Astrocyte (in vitro differentiated cells and primary cell): ENCODE measurements at regions not wholly inside any gene's neighbourhood (a gene's known extent, or its start where the extent isn't known, plus 50 kb on each side); places are given as distances from the start of the nearest gene placed in this dataset.

Experiments used
- DNase-seq: peaks from one replicate; pipeline ENCODE4 v3.0.0-alpha.2; 2010; ENCODE audit warnings: low read depth
- FAIRE-seq: peaks from 2 replicates; lab custom pipeline; 2011; peaks lifted over from hg19 to GRCh38; lab: Jason Lieb, UNC
- H2AFZ ChIP-seq: 2 replicates; pipeline ENCODE4 v1.6.0; 2012; ENCODE audit warnings: low read depth, low read length, inconsistent platforms
- H3K27ac ChIP-seq: 2 replicates; pipeline ENCODE4 v1.5.1; 2011; ENCODE audit warnings: low read depth, low read length, inconsistent platforms
- H3K27me3 ChIP-seq: 2 replicates; pipeline ENCODE4 v1.6.0; 2011; ENCODE audit warnings: low read length, inconsistent platforms; ENCODE audit not compliant: insufficient read depth
- H3K36me3 ChIP-seq: 2 replicates; pipeline ENCODE4 v1.5.1; 2011; ENCODE audit warnings: low read length, inconsistent platforms; ENCODE audit not compliant: insufficient read depth
- H3K4me1 ChIP-seq: 2 replicates; pipeline ENCODE4 v1.5.1; 2011; ENCODE audit warnings: low read length, inconsistent platforms; ENCODE audit not compliant: insufficient read depth
- H3K4me2 ChIP-seq: 2 replicates; pipeline ENCODE4 v1.6.0; 2012; ENCODE audit warnings: low read length, inconsistent platforms
- H3K4me3 ChIP-seq: 2 replicates; pipeline ENCODE4 v1.5.1; 2011; ENCODE audit warnings: low read depth, mild to moderate bottlenecking, low read length, inconsistent platforms; ENCODE audit not compliant: insufficient read depth
- H3K79me2 ChIP-seq: 2 replicates; pipeline ENCODE4 v1.6.0; 2012; ENCODE audit warnings: mild to moderate bottlenecking, low read length, inconsistent platforms; ENCODE audit not compliant: insufficient read depth
- H3K9ac ChIP-seq: 2 replicates; pipeline ENCODE4 v1.6.0; 2012; ENCODE audit warnings: mild to moderate bottlenecking, low read length, inconsistent platforms
- H3K9me3 ChIP-seq: 2 replicates; pipeline ENCODE4 v1.5.1; 2012; ENCODE audit warnings: low read depth, mild to moderate bottlenecking, low read length, inconsistent platforms; ENCODE audit not compliant: insufficient read depth
- H4K20me1 ChIP-seq: 2 replicates; pipeline ENCODE4 v1.6.0; 2012; ENCODE audit warnings: low read length, inconsistent platforms; ENCODE audit not compliant: insufficient read depth
- H3K27ac Mint-ChIP-seq: one replicate; pipeline ENCODE4 v1.8.0; 2021; ENCODE audit warnings: mild to moderate bottlenecking, mixed read lengths; ENCODE audit not compliant: unreplicated experiment
- H3K27me3 Mint-ChIP-seq: one replicate; pipeline ENCODE4 v1.8.0; 2021; ENCODE audit warnings: low read depth, mixed read lengths; ENCODE audit not compliant: unreplicated experiment
- H3K36me3 Mint-ChIP-seq: one replicate; pipeline ENCODE4 v1.8.0; 2021; ENCODE audit warnings: low read depth, mixed read lengths; ENCODE audit not compliant: unreplicated experiment
- H3K4me1 Mint-ChIP-seq: one replicate; pipeline ENCODE4 v1.8.0; 2021; ENCODE audit warnings: low read depth, mixed read lengths; ENCODE audit not compliant: unreplicated experiment
- H3K4me3 Mint-ChIP-seq: one replicate; pipeline ENCODE4 v1.8.0; 2021; ENCODE audit warnings: mild to moderate bottlenecking, moderate library complexity, mixed read lengths; ENCODE audit not compliant: unreplicated experiment
- H3K9me3 Mint-ChIP-seq: one replicate; pipeline ENCODE4 v1.8.0; 2021; ENCODE audit warnings: mild to moderate bottlenecking, mixed read lengths; ENCODE audit not compliant: unreplicated experiment
- EZH2 ChIP-seq: IDR thresholded peaks from 2 replicates; pipeline ENCODE4 v1.6.1; 2012; ENCODE audit warnings: mild to moderate bottlenecking, low read length, inconsistent platforms; ENCODE audit not compliant: insufficient read depth
- TF ChIP-seq, protein P1 (sequence below): IDR thresholded peaks from 2 replicates; pipeline ENCODE4 v1.5.1; 2011; ENCODE audit warnings: low read depth, mild to moderate bottlenecking, inconsistent platforms, low read length, moderate library complexity; ENCODE audit not compliant: insufficient read depth

DNA sequence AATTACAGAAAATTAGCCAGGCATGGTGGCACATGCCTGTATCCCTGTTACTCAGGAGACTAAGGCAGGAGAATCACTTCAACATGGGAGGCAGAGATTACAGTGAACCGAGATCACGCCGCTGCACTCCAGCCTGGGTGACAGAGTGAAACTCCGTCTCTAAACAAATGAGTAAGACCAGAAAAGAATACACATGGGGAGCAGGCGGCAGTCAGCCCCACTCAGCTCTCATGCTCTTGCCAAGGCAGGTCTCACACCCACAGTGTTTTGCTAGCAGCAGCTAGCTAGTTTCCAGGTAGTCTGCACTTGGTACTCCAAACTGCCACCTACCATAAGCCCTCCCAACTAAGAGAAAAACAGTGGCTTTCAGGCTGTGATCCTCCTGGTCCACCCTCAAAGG lies 722.3 kb upstream of the CTNND2 start:
- FAIRE-seq (no peak), DNase-seq (no peak)
- Histone ChIP-seq H3K4me3 (no peak overlapping the region), H3K9me3 (peaks cover 2% of the 10 kb centered on the region), H3K4me2 (no peak overlapping the region), H3K79me2 (no peaks in the 10 kb centered on the region), H3K27me3 (no peaks in the 10 kb centered on the region), H3K36me3 (no peaks in the 10 kb centered on the region), H4K20me1 (no peaks in the 10 kb centered on the region), H3K9ac (no peak overlapping the region), H3K27ac (no peak overlapping the region), H2AFZ (no peak overlapping the region), H3K4me1 (no peaks in the 10 kb centered on the region)
- TF ChIP-seq, protein P1, sequence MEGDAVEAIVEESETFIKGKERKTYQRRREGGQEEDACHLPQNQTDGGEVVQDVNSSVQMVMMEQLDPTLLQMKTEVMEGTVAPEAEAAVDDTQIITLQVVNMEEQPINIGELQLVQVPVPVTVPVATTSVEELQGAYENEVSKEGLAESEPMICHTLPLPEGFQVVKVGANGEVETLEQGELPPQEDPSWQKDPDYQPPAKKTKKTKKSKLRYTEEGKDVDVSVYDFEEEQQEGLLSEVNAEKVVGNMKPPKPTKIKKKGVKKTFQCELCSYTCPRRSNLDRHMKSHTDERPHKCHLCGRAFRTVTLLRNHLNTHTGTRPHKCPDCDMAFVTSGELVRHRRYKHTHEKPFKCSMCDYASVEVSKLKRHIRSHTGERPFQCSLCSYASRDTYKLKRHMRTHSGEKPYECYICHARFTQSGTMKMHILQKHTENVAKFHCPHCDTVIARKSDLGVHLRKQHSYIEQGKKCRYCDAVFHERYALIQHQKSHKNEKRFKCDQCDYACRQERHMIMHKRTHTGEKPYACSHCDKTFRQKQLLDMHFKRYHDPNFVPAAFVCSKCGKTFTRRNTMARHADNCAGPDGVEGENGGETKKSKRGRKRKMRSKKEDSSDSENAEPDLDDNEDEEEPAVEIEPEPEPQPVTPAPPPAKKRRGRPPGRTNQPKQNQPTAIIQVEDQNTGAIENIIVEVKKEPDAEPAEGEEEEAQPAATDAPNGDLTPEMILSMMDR = no peak
- no peak for TF ChIP-seq EZH2
- Mint-ChIP-seq H3K9me3 (peaks cover 2% of the 10 kb centered on the region), H3K27me3 (no peaks in the 10 kb centered on the region), H3K36me3 (no peaks in the 10 kb centered on the region), H3K27ac (no peak overlapping the region), H3K4me3 (no peak overlapping the region), H3K4me1 (no peaks in the 10 kb centered on the region)

DNA sequence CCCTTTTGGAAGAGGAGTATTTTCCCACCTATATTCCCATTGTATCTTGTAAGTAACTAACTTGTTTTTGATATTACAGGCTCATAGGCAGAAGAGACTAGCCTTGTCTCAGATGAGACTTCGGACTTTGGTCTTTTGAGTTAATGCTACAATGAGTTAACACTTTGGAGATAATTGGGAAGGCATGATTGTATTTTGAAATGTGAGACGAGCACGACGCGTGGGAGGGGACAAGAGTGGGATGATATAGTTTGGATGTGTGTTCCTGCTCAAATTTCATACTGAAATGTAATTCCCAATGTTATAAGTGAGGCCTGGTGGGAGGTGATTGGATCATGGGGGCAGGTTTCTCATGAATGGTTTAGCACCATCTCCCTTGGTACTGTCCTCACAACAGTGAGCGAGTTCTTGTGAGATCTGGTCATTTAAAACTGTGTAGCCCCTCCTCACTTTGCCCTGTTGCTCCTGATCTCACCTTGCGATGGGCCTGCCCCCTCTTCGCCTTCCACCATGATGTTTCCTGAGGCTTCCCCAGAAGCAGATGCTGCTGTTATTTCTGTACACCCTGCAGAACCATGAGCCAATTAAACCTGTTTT lies 721.5 kb upstream of the CTNND2 start:
- no peaks in the 10 kb centered on the region for H3K79me2 ChIP-seq
- no peak overlapping the region for H3K4me3 ChIP-seq
- no peaks in the 10 kb centered on the region for H3K4me1 ChIP-seq
- Mint-ChIP-seq H3K4me3 (no peak overlapping the region), H3K27ac (no peak overlapping the region), H3K27me3 (no peaks in the 10 kb centered on the region), H3K36me3 (no peaks in the 10 kb centered on the region), H3K9me3 (peaks cover 2% of the 10 kb centered on the region), H3K4me1 (no peaks in the 10 kb centered on the region)
- DNase-seq (no peak), FAIRE-seq (no peak)
- H3K27ac ChIP-seq = no peak overlapping the region
- no peak overlapping the region for H3K9ac ChIP-seq
- peaks cover 2% of the 10 kb centered on the region for H3K9me3 ChIP-seq
- no peaks in the 10 kb centered on the region for H4K20me1 ChIP-seq
- H3K27me3 ChIP-seq = no peaks in the 10 kb centered on the region
- TF ChIP-seq, protein P1 = no peak
- TF ChIP-seq EZH2 = no peak
- H2AFZ ChIP-seq = no peak overlapping the region
- H3K36me3 ChIP-seq = no peaks in the 10 kb centered on the region
- no peak overlapping the region for H3K4me2 ChIP-seq

DNA sequence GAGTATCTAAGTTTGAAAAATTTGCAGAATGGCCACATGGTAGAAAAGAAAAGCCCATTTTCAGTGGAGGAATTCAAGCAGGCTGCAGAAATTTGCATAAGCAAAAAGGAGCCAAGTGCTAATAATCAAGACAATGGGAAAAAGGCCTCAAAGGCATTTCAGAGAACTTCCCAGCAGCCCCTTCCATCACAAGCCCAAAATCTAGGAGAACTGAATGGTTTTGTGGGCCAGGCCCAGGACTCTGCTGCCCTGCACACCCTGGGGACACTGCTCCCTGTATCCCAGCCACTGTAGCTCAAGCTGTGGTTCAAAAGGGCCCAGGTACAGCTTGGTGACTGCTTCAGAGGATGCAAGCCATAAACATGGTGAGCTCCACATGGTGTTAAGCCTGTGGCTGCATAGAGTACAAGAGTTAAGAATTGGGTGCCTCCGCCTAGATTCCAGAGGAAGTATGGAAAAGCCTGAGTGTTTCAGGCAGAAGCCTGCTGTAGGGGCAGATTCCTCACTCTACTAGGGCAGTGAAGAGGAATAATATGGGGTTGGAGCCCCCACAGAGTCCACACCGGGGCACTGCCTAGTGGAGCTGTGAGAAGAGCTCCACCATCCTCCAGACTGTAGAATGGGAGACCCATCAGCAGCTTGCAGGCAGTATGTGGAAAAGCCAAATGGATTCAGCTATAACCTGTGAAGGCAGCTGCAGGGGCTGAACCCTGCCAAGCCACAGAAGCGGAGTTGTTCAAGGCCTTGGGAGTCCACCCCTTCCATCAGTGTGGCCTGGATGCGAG lies 720.7 kb upstream of the CTNND2 start:
- TF ChIP-seq, protein P1 = no peak
- no peak for TF ChIP-seq EZH2
- Histone ChIP-seq H2AFZ (no peak overlapping the region), H3K4me3 (no peak overlapping the region), H3K36me3 (no peaks in the 10 kb centered on the region), H3K4me2 (no peak overlapping the region), H3K9ac (no peak overlapping the region), H3K27me3 (no peaks in the 10 kb centered on the region), H3K27ac (no peak overlapping the region), H3K9me3 (peaks cover 2% of the 10 kb centered on the region), H3K79me2 (no peaks in the 10 kb centered on the region), H4K20me1 (no peaks in the 10 kb centered on the region), H3K4me1 (no peaks in the 10 kb centered on the region)
- Mint-ChIP-seq H3K4me1 (no peaks in the 10 kb centered on the region), H3K36me3 (no peaks in the 10 kb centered on the region), H3K27ac (no peak overlapping the region), H3K9me3 (peaks cover 2% of the 10 kb centered on the region), H3K27me3 (no peaks in the 10 kb centered on the region), H3K4me3 (no peak overlapping the region)
- DNase-seq (no peak), FAIRE-seq (no peak)
